ENCODE measurements at regions not wholly inside any gene's neighbourhood (a gene's known extent, or its start where the extent isn't known, plus 50 kb on each side); places are given as distances from the start of the nearest gene placed in this dataset.

DNA sequence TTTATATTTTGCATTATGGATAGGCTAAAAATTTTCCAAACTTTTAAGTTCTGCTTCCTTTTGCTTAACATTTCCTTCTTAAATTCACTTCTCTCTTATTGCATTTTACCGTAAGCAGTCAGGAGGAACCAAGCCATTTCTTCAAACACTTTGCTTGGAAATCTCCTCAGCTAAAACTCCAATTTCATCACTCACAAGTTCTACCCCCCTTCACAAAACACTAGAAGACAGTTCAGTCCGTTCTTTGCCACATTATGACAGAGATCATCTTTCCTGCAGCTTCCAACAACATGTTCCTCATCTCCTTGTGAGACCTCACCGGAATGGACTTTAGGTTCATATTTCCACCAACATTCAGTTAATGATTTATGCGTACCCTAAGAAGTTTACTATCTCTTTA lies 79.2 kb upstream of the LY86 start:
- TF ChIP-seq POLR2A (IDR thresholded peaks at IDR 0.05; ENCODE audit: low read length) (no peak), GATA1 (IDR thresholded peaks at IDR 0.05; ENCODE audit: low read depth, low read length) (no peak)

Measured in erythroblast (primary cell).